ENCODE measurements at regions not wholly inside any gene's neighbourhood (a gene's known extent, or its start where the extent isn't known, plus 50 kb on each side); places are given as distances from the start of the nearest gene placed in this dataset.

DNA sequence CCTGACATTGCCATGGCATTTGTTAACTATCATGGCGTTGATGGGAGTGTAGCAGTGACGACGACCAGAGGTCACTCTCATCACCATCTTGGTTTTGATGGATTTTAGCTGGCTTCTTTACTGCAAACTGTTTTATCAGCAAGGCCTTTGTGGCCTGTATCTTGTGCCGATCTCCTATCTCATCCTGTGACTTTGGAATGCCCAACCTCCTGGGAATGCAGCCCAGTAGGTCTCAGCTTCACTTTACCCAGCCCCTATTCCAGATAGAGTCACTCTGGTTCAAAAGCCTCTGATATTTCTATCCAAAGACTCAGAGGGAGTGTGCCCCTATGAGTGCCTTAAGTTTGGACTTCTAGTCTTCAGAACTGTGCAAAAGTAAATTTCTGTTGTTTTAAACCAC lies 130.1 kb downstream of the ADAMTS1 start:
- WGBS (ENCODE audit: insufficient coverage, insufficient replicate concordance, low lambda C conversion rate, missing lambda C conversion rate) = 18% methylated on average over 4 of the region's 4 CpGs
- Histone ChIP-seq H3K4me3 (no peak overlapping the region), H4K20me1 (ENCODE audit: control insufficient read depth, insufficient read depth) (no peaks in the 10 kb centered on the region), H2AFZ (ENCODE audit: control insufficient read depth, low read depth, low read length) (no peak overlapping the region), H3K79me2 (ENCODE audit: control insufficient read depth, insufficient read depth, low read length) (no peaks in the 10 kb centered on the region), H3K4me2 (ENCODE audit: control insufficient read depth, insufficient read depth) (no peak overlapping the region), H3K36me3 (ENCODE audit: control insufficient read depth in 2 of 2, insufficient read depth in 2 of 2, low read length in 1 of 2) (no peaks in the 10 kb centered on the region), H3K27me3 (replicated peaks in 1 of 2; ENCODE audit: control insufficient read depth in 2 of 2, insufficient read depth in 2 of 2, low read length in 1 of 2) (no peaks in the 10 kb centered on the region), H3K9me3 (replicated peaks; ENCODE audit: control insufficient read depth, insufficient read depth, low read length) (no peaks in the 10 kb centered on the region), H3K4me1 (ENCODE audit: control insufficient read depth, insufficient read depth, low read length) (no peaks in the 10 kb centered on the region), H3K27ac (ENCODE audit: control insufficient read depth, insufficient read depth) (no peak overlapping the region), H3K9ac (ENCODE audit: control insufficient read depth, insufficient read depth, low read length) (no peak overlapping the region)
- intact Hi-C loops (cut with micrococcal nuclease; ENCODE audit: unreplicated experiment) = loop anchor here (5.0 kb wide), 2 partner anchors 818 to 1108 kb away; partner anchors contain the start of gene MRPL39
- SMC1A ChIA-PET (ENCODE audit: uncharacterized antibody, unreplicated experiment) = no interaction called here
- FAIRE-seq (no peak), ATAC-seq (no peak), DNase-seq (ENCODE audit: low read depth, low spot score) (no peak)
- TF ChIP-seq GABPA (IDR thresholded peaks at IDR 0.05; ENCODE audit: low read depth) = no peak
- TF ChIP-seq POLR2AphosphoS2 (IDR thresholded peaks at IDR 0.05; ENCODE audit: low read depth, low read length) = no peak
- TF ChIP-seq, protein P1, sequence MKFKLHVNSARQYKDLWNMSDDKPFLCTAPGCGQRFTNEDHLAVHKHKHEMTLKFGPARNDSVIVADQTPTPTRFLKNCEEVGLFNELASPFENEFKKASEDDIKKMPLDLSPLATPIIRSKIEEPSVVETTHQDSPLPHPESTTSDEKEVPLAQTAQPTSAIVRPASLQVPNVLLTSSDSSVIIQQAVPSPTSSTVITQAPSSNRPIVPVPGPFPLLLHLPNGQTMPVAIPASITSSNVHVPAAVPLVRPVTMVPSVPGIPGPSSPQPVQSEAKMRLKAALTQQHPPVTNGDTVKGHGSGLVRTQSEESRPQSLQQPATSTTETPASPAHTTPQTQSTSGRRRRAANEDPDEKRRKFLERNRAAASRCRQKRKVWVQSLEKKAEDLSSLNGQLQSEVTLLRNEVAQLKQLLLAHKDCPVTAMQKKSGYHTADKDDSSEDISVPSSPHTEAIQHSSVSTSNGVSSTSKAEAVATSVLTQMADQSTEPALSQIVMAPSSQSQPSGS (IDR thresholded peaks at IDR 0.05; ENCODE audit: low read length) = no peak
- TF ChIP-seq BRCA1 (IDR thresholded peaks at IDR 0.05; ENCODE audit: low read depth, low read length) = no peak
- TF ChIP-seq, protein P2, sequence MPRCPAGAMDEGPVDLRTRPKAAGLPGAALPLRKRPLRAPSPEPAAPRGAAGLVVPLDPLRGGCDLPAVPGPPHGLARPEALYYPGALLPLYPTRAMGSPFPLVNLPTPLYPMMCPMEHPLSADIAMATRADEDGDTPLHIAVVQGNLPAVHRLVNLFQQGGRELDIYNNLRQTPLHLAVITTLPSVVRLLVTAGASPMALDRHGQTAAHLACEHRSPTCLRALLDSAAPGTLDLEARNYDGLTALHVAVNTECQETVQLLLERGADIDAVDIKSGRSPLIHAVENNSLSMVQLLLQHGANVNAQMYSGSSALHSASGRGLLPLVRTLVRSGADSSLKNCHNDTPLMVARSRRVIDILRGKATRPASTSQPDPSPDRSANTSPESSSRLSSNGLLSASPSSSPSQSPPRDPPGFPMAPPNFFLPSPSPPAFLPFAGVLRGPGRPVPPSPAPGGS (IDR thresholded peaks at IDR 0.05; ENCODE audit: borderline replicate concordance, insufficient read depth, low read depth, low read length, poor library complexity, severe bottlenecking) = no peak
- TF ChIP-seq, protein P3, sequence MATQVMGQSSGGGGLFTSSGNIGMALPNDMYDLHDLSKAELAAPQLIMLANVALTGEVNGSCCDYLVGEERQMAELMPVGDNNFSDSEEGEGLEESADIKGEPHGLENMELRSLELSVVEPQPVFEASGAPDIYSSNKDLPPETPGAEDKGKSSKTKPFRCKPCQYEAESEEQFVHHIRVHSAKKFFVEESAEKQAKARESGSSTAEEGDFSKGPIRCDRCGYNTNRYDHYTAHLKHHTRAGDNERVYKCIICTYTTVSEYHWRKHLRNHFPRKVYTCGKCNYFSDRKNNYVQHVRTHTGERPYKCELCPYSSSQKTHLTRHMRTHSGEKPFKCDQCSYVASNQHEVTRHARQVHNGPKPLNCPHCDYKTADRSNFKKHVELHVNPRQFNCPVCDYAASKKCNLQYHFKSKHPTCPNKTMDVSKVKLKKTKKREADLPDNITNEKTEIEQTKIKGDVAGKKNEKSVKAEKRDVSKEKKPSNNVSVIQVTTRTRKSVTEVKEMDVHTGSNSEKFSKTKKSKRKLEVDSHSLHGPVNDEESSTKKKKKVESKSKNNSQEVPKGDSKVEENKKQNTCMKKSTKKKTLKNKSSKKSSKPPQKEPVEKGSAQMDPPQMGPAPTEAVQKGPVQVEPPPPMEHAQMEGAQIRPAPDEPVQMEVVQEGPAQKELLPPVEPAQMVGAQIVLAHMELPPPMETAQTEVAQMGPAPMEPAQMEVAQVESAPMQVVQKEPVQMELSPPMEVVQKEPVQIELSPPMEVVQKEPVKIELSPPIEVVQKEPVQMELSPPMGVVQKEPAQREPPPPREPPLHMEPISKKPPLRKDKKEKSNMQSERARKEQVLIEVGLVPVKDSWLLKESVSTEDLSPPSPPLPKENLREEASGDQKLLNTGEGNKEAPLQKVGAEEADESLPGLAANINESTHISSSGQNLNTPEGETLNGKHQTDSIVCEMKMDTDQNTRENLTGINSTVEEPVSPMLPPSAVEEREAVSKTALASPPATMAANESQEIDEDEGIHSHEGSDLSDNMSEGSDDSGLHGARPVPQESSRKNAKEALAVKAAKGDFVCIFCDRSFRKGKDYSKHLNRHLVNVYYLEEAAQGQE (IDR thresholded peaks at IDR 0.05; ENCODE audit: low read depth, low read length) = no peak
- TF ChIP-seq, protein P4, sequence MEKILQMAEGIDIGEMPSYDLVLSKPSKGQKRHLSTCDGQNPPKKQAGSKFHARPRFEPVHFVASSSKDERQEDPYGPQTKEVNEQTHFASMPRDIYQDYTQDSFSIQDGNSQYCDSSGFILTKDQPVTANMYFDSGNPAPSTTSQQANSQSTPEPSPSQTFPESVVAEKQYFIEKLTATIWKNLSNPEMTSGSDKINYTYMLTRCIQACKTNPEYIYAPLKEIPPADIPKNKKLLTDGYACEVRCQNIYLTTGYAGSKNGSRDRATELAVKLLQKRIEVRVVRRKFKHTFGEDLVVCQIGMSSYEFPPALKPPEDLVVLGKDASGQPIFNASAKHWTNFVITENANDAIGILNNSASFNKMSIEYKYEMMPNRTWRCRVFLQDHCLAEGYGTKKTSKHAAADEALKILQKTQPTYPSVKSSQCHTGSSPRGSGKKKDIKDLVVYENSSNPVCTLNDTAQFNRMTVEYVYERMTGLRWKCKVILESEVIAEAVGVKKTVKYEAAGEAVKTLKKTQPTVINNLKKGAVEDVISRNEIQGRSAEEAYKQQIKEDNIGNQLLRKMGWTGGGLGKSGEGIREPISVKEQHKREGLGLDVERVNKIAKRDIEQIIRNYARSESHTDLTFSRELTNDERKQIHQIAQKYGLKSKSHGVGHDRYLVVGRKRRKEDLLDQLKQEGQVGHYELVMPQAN (conservative IDR thresholded peaks at IDR 0.05) = no peak
- TF ChIP-seq SUZ12 (IDR thresholded peaks at IDR 0.05; ENCODE audit: unreplicated experiment) = no peak
- TF ChIP-seq SIN3A (IDR thresholded peaks at IDR 0.05; ENCODE audit: low read depth, low read length) = no peak
- TF ChIP-seq ATF7 (IDR thresholded peaks at IDR 0.05; ENCODE audit: low read depth) = no peak
- TF ChIP-seq FOXM1 (IDR thresholded peaks at IDR 0.05; ENCODE audit: low read depth, low read length) = no peak
- TF ChIP-seq ZNF622 (IDR thresholded peaks at IDR 0.05) = no peak
- TF ChIP-seq CHD4 (IDR thresholded peaks at IDR 0.05) = no peak
- TF ChIP-seq RUNX3 (IDR thresholded peaks at IDR 0.05; ENCODE audit: low read length) = no peak
- TF ChIP-seq POLR2A (IDR thresholded peaks at IDR 0.05; ENCODE audit: low read depth, low read length) = no peak
- TF ChIP-seq RCOR1 (conservative IDR thresholded peaks at IDR 0.05; ENCODE audit: low read depth, low read length) = no peak
- RAD21 ChIA-PET (ENCODE audit: unreplicated experiment) = no interaction called here
- BruUV-seq (replicated peaks) = no TSS peak
- CTCF ChIA-PET = interaction anchor here (1.1 kb wide), 1 partner anchor 15 kb away, joined by 3 read pairs; no protein-coding TSS in a partner anchor
- POLR2A ChIA-PET = no interaction called here
- in situ Hi-C loops (cut with MboI) = loop anchor here (5.0 kb wide), 2 partner anchors 828 to 1108 kb away; partner anchors contain the start of gene MRPL39

Data from GM12878 (cell line).